ENCODE measurements at regions not wholly inside any gene's neighbourhood (a gene's known extent, or its start where the extent isn't known, plus 50 kb on each side); places are given as distances from the start of the nearest gene placed in this dataset.
"Not testable (repeated sequence)": the region's sequence is repeated elsewhere in the genome, so short reads cannot be mapped to it uniquely, and the experiment has no call there.

DNA sequence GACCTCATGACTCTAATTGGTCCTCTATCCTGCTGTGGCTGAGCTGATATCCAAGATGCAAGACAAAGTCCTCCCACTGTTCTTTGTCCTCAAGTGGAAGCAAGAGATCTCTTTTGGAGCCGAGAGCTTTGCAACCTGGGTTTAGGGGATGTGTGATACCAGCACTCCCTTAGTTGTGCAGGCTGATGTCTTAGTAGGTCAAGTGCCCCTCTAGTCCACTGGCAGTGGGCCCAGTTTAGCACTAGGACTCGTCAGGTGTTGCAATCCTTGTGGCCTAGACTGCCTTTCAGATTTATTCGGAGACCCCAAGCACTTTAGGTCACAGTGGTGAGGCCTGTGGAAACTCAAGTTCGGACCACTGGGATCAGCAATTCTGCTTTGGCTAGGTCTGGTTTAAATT, 64.0 kb downstream of the GPRASP3 start:
- no peak for FAIRE-seq
- no peak for DNase-seq (ENCODE audit: insufficient read length, low spot score)

DNA sequence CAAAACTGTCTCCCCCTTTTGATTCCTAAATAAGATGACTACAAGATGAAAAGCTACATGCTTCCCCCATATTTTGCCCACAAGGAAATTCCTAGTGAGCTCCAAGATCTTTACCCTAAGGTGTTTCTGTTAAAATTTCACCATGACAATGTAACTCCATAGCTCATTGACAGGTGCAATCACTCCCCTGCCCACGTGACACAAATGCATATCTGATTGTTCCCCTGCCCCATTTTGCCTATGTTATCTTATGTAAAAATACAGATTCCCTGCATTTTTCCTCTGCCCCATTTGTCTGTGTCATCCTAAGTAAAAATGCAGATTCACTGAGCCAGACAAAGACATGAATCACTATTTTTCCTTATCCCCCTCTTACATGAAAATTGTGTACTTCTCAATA, 66.7 kb downstream of the GPRASP3 start:
- FAIRE-seq, result no peak
- DNase-seq (ENCODE audit: insufficient read length, low spot score), result no peak

DNA sequence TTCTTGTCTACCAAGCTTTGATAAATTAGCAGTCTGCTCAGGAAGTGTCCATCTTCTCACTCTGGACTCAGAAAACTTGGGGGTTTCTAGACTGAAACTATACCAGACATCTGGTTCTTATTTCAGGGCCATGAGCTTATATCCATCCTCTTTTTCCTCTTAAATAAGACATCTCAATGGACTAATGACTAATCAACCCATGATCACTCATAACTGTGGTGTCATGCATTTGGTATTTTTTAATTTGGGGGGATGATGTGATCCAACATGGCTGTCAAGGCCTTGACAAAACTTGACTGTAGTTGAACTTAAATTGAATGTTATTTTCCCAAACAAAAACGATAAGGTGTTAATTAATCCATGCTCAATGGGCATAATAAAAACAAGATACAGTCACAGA, 87.8 kb downstream of the GPRASP3 start:
- DNase-seq (ENCODE audit: insufficient read length, low spot score), result no peak
- FAIRE-seq, result peak; percentile 8

DNA sequence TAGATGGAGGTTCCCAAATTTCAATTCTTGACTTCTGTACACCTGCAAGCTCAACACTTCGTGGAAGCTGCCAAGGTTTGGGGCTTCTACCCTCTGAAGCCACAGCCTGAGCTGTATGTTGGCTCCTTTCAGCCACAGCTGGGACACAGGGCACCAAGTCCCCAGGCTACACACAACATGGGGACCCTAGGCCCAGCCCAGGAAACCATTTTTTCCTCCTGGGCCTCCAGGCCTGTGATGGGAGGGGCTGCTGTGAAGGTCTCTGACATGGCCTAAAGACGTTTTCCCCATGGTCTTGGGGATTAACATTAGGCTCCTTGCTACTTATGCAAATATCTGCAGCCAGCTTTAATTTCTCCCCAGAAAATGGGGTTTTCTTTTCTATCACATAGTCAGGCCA, 97.7 kb downstream of the GPRASP3 start:
- not testable (repeated sequence) for DNase-seq (ENCODE audit: insufficient read length, low spot score)
- peak; percentile 60 for FAIRE-seq

DNA sequence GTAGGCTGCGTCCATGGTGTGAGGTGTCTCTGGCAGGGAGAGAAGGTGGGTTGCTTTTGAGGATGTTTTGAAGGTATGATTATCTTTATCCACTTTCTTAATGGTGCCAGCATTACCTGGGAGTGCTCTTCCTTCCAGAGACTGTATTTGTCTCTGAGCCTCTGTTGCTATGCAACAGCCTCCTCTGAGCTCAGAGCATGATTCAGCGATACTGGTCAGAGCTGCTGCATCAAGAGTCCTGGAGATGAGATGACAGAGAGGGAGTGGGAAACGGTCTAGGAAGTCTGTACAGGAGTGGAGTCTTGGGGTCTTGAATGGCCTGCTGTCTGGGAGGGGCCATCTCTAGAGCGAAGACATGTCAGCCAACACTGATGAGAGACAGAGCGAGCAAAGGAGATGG, 104.4 kb upstream of the RAB40AL start:
- DNase-seq (ENCODE audit: insufficient read length, low spot score) (no peak), FAIRE-seq (no peak)

DNA sequence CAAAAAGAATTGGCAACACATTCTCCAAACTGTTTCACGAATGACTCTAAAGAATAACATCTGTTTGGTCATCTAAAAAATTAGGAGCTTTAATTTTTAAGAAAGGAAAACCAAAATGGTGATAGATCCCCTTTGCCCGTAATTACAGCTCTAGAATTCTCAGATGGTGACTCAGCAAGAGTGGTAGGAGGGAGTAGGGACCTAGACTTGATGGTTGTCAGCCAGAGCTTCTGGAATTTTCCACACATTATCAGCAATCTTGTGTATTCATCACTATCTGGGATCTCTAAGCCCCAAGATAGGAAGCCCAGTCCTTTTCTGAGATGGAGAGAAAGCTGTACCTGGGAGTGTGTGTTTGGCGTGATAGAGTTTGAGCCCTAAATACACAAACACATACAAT, 103.9 kb upstream of the RAB40AL start:
- no peak for DNase-seq (ENCODE audit: insufficient read length, low spot score)
- no peak for FAIRE-seq

DNA sequence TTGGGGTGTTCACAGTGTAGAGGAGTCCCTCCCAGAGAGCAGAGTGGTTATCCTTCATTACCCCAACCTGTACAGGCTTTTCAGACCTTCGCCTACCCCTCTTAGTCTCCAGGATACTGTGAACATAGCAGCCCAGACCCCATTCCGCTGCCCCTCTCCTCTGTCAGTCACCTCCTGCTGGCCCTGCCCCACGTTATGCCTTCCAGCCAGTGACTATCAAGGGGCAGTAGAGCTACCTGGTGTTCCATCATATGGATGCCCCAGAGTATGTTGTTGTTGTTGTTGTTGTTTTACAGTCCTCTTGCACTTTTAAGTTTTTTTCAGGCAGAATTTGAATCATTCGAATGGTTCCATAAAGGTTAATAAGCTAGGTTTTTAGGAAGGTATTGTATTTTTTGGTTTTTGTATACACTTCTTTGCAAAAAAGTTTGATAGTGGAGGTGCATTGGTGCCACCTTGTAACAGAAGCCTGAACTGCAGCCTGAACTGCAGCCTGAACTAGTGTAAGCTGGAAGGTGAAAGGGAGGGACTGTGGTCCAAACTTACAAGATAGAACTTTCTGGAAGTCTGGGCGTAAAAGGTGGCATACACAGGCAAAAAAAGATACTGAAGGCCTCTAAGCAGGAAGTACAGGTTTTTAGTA, 101.4 kb upstream of the RAB40AL start:
- peak; percentile 60 for FAIRE-seq
- no peak for DNase-seq (ENCODE audit: insufficient read length, low spot score)

DNA sequence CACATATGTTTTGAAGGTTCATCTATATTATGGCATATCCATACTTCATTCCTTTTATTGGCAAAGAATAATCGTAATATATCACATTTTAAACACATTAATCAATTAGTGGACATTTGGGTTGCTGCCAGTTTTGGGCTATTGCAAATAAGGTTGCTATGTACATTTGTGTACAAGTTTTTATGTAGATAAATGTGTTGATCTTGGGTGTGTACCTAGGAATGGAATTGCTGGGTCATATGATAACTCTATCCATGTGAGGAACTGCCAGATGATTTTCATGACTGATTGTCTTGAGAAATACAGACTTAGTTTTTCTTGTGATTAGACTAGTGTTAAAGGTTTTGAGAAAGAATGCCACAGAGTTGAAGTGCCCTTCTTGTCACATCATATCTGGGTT, 99.2 kb upstream of the RAB40AL start:
- no peak for FAIRE-seq

DNA sequence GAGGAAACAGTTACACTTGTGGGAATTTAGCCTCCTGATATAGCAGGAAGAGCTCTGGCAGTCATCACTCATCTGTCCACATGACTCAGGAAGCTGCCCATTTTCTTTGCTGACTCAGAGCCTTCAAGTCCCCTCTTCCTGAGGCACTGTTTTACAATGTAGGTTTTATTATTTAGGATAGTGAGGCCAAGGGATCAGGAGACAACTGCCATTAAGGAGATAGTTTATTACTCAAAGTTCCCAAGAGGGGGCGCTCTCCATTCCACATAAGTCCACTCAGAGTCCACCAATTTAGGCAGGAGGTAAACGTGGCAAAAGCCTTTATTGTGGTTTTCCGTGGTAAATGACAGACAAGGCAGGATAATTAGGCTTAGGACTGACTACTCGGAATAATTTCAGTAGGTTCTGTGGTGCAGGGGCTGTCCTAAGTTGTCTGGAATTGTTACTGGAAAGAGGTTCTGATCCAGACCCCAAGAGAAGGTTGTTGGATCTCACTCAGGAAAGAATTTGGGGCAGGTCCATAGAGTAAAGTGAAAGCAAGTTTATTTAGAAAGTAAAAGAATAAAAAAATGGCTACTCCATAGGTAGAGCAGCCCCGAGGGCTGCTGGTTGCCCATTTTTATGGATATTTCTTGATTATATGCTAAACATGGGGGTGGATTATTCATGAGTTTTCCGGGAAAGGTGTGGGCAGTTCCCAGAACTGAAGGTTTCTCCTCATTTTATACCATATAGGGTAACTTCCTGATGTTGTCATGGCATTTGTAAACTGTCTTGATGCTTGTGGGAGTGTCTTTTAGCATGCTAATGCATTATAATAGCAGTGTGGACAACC, 96.0 kb upstream of the RAB40AL start:
- DNase-seq (ENCODE audit: insufficient read length, low spot score), result no peak

More for the DNA sequence above, 99.2 kb upstream of the RAB40AL start:
- DNase-seq (ENCODE audit: insufficient read length, low spot score), result no peak

DNA sequence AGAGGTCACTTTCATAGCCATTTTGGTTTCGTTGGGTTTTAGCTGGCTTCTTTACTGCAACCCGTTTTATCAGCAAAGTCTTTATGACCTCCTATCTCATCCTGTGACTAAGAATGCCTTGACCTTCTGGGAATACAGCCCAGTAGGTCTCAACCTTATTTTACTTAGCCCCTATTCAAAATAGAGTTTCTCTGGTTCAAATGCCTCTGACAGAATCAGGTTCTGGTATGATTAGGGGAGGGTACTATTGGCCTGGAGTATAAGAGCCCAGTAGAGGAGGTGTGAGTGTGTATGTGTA, 95.4 kb upstream of the RAB40AL start:
- DNase-seq (ENCODE audit: insufficient read length, low spot score) (no peak), FAIRE-seq (no peak)

More for the DNA sequence above, 96.0 kb upstream of the RAB40AL start:
- peak; percentile 11 for FAIRE-seq

DNA sequence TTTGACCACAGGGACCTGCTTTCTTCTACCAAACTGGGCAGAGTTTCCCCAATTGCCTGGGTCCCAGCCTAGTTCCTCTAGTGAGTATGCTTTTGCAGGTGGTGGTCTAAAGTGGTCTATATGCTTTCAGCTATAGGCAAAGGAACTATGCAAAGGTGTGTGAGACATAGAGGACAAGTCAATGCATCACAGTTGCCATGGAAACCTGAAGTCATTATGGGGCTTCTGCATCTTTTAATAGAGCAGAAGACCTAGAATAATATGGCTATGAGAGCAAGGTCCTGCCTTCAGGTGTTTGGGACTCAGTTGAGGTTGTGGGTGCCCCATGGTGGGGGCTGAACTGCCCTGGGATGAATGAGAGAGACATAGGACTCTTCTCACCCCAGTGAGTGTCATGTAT, 92.1 kb upstream of the RAB40AL start:
- DNase-seq (ENCODE audit: insufficient read length, low spot score) (no peak), FAIRE-seq (no peak)

DNA sequence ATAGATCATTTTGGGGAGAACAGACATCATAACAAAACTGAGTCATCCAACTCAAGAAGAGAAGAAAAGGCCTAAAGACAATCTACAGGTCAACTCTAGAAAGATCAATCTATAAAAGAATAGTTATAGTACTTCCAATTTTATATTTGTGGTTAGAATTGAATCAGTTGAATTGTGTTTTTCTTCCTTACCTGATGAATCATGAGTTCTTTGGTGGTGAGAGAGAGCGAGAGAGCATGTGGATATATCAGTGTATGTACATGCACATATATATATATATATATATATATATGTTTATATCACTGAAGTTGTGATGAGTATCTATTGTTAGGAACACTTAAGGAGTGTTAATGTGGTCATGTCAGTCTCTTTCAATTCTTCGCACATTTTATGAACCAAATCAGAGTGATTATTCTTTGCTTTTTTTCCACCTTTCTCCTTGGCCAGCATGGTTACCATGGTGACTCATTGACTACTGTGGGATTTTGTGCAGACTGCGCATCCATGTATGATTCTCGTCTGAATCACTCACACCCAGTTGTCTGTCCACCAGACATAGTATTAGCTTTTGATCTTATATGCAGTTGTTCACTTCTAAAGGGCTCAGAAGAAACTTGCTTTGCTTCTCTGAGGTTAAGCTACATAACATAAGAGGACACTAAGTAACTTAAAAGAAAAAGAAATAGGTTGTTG, 90.4 kb upstream of the RAB40AL start:
- FAIRE-seq (no peak), DNase-seq (ENCODE audit: insufficient read length, low spot score) (no peak)

DNA sequence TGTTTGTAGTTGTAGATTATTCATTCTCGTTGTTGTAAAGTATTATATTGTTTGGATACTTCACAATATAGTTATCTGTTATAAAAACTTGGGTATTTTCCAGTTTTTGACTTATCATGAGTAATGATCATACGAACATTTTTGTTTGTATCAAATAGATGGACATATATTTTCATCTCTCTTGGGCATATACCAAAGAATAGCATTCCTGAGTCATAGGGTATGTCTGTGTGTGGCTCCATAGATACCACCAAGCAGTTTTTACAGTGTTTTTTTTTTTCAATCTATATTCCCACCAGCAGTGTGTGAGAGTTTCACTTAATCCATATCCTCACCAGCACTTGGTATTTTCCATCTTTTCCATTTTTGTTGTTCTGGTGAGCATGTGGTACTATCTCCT, 89.7 kb upstream of the RAB40AL start:
- DNase-seq (ENCODE audit: insufficient read length, low spot score) (no peak), FAIRE-seq (no peak)

DNA sequence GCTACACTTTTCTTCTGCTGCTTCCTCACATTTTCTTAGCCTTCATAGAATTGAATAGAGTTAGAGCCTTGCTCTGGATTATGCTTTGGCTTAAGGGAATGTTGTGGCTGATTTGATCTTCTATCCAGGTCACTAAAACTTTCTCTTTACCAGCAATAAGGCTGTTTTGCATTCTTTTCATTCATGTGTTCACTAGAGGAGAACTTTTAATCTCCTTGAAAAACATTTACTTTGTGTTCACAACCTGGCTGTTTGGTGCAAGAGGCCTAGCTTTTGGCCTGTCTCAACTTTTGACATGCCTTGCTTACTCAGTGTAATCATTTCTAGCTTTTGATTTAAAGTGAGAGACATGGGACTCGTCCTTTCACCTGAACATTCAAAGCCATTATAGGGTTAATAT, 87.7 kb upstream of the RAB40AL start:
- FAIRE-seq (peak; percentile 56), DNase-seq (ENCODE audit: insufficient read length, low spot score) (no peak)

DNA sequence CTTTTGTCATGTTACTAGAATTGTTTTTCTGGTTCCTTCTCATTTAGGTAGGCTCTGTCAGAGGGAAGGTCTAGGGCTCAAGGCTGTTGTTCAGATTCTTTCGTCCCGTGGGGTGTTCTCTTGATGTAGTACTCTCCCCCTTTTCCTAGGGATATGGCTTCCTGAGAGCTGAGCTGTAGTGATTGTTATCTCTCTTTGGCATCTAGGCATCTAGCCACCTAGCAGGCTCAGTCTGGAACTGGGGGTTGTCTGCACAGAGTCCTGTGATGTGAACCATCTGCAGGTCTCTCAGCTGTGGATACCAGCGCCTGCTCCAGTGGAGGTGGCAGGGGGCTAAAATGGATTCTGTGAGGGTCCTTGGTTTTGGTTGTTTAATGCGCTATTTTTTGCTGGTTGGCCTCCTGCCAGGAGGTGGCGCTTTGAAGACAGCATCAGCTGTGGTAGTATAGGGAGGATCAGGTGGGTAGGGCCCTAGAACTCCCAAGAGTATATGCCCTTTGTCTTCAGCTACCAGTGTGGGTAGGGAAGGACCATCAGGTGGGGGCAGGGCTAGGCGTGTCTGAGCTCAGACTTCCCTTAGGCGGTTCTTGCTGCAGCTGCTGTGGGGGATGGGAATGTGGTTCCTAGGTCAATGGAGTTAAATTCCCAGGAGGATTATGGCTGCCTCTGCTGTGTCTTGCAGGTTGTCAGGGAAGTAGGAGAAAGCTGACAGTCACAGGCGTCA, 78.1 kb upstream of the RAB40AL start:
- peak; percentile 72 for FAIRE-seq
- not testable (repeated sequence) for DNase-seq (ENCODE audit: insufficient read length, low spot score)

DNA sequence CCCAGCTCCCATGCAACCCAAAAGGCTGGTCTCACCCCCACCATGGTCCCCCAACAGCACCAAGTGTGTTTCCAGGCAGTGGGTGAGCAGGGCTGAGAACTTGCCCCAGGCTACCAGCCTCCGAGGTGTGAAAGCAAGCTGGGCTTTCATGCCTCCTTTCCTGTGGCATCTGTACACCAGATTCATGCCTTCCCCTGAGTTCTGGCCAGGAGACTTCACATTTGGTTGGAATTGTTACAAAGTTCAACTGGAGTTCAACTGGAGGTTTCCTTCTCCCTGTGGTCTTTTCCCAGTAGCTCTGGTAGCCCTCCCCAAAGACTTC, 77.6 kb upstream of the RAB40AL start:
- no peak for FAIRE-seq

DNA sequence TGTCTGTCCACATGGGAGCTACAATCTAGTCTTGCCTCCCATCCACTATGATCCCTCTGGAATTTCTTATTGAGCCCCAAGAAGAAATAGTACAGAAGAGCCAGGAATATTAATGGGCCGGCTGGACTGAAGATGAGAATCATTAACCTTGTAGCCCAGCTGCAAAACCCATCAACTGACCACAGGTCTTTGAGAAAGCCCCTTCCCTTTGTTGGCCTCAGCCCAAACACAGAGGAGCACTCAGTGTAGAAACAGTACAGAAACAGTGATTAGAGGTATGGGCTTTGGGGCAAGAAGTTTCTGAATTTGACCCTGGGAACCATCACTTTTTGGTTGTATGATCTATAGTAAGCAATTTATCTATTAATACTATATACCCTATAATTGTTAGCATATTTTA, 76.8 kb upstream of the RAB40AL start:
- no peak for DNase-seq (ENCODE audit: insufficient read length, low spot score)
- no peak for FAIRE-seq

More for the DNA sequence above, 77.6 kb upstream of the RAB40AL start:
- DNase-seq (ENCODE audit: insufficient read length, low spot score), result no peak

DNA sequence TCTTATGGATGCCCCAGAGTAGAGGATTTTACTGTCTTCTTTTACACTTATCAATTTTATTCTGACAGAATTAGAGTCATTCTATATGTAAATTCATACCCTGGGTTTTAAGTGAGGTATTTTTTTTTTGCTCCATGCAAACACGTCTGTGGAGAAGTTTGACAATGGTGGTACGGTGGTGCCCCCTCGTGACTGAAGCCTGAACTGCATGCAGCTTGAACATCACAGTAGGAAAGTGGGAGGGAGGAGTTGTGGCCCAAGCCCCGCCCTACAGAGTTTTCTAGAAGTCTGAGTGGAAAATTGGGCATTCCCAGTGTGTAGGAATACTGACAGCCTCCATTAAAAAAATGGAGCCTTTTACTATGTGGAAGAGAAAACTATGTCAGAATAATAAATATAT, 73.3 kb upstream of the RAB40AL start:
- peak; percentile 1 for DNase-seq (ENCODE audit: insufficient read length, low spot score)
- FAIRE-seq, result peak; percentile 45

DNA sequence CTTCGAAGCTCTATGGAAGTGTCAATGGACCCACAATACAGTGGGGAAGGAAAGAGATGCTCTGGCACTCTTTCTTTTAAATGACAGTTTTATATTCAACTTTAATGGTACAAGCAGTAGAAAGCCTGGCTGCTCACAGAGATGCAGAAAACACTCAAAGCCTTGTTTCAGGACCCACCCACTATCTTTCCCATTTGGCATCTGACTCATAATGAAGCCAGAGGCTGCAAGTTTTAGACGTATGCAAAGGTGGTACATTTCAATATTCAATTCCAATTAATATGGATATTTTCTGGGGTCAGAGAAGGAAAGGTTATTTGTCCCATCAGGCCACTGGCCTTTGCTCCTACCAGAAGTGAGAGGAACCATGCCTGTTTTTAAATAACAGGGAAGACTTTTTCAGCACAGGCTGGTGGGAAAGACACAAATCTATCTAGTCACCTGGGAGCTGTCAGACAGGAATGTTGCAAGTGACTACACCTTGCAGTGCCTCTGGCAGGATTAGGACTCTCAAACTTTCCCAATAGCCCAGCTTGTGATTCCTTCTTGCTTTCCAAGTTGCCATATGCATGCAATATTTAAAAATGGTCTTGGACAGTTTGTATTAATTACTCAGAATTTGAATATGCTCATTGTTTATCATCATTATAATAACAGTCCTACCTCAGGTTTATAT, 70.0 kb upstream of the RAB40AL start:
- DNase-seq (ENCODE audit: insufficient read length, low spot score), result no peak
- no peak for FAIRE-seq

DNA sequence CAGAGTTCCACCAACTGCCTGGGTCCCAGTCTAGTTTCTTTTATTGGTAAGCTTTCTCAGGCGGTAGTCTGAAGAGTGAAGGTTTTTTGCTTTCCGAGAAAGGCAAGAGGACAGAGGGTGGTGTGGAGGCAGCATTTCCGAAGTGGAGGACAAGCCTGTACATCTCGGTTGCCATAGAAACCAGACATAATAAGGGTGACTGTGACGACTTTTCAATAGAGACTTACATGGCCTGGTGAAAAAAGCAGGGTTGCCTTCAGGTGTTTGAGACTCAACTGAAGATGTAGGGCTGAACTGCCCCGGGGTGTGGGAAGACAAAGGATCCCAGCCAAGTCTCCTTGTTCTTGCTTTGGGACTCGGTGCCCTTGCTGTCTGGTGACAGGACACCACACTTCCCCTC, 53.6 kb upstream of the RAB40AL start:
- FAIRE-seq, result no peak

More for the DNA sequence above, 53.6 kb upstream of the RAB40AL start:
- DNase-seq (ENCODE audit: insufficient read length, low spot score), result no peak
